A549 (cell line): ENCODE measurements at regions not wholly inside any gene's neighbourhood (a gene's known extent, or its start where the extent isn't known, plus 50 kb on each side); places are given as distances from the start of the nearest gene placed in this dataset.

Experiments used
- ATAC-seq, 2 experiments: fragments of 200-7000 bp in 1 of 2; fragments of >200 bp in 1 of 2; cut with Nextera tagmentation in 1 of 2; cut with Tn5 transposase in 1 of 2; 3 replicates each; pipeline versions ENCODE4 v1.8.0 to v1.9.1; 2018 to 2020; ENCODE audit warnings: mild to moderate bottlenecking in 1 of 2, moderate library complexity in 1 of 2
- CTCF ChIA-PET: fragments of 300-600 bp; sonication (Branson Sonifier 250); formaldehyde crosslinking; extraction: SDS; loops from one replicate; lab custom pipeline; 2021; ENCODE audit warnings: antibody characterized with exemption, inconsistent platforms; lab: Yijun Ruan, JAX
- POLR2A ChIA-PET: fragments of 350-600 bp; formaldehyde crosslinking; extraction: SDS; loops from one replicate; lab custom pipeline; 2021; ENCODE audit warnings: antibody characterized with exemption, inconsistent platforms; lab: Yijun Ruan, JAX
- DNase-seq, 2 experiments: peaks; one replicate each; pipeline versions ENCODE4 v3.0.0 to v3.0.0-alpha.2; 2011 to 2016; ENCODE audit warnings: low read depth in 1 of 2, low spot score in 1 of 2
- FAIRE-seq: peaks from 2 replicates; lab custom pipeline; 2011; peaks lifted over from hg19 to GRCh38; lab: Jason Lieb, UNC
- H3K27ac ChIP-seq, 2 experiments: fragments of >200 bp; sonication (Bioruptor Twin); formaldehyde crosslinking; 3 replicates each; pipeline ENCODE4 v1.5.1; 2016 to 2017
- H3K4me1 ChIP-seq: fragments of >200 bp; sonication (Bioruptor Twin); formaldehyde crosslinking; 3 replicates; pipeline ENCODE4 v1.6.1; 2016
- H3K4me2 ChIP-seq: fragments of >200 bp; sonication (Bioruptor Twin); formaldehyde crosslinking; 3 replicates; pipeline ENCODE4 v1.6.1; 2016
- H3K4me3 ChIP-seq: fragments of >200 bp; sonication (Bioruptor Twin); formaldehyde crosslinking; 3 replicates; pipeline ENCODE4 v1.5.1; 2016
- H3K9me3 ChIP-seq: fragments of >200 bp; sonication (Bioruptor Twin); formaldehyde crosslinking; 3 replicates; pipeline ENCODE4 v1.6.1; 2016
- CBX2 ChIP-seq: fragments of 200-600 bp; sonication (generic); IDR thresholded peaks from 2 replicates; pipeline ENCODE4 v1.6.1; 2016; ENCODE audit warnings: low read depth, mild to moderate bottlenecking, borderline replicate concordance
- CBX8 ChIP-seq: fragments of 200-600 bp; sonication (generic); IDR thresholded peaks from 2 replicates; pipeline ENCODE4 v1.6.1; 2016
- CEBPB ChIP-seq, 2 experiments: fragments of >200 bp in 1 of 2; sonication (Bioruptor Twin) in 1 of 2; formaldehyde crosslinking in 1 of 2; IDR thresholded peaks; 2 replicates each; pipeline ENCODE4 v1.6.1; 2012 to 2016
- CHD2 ChIP-seq: fragments of 150-350 bp; IDR thresholded peaks from 2 replicates; pipeline ENCODE4 v1.6.1; 2014; ENCODE audit warnings: low read length; ENCODE audit not compliant: partially characterized antibody
- ESRRA ChIP-seq: fragments of 150-350 bp; IDR thresholded peaks from 2 replicates; pipeline ENCODE4 v1.6.1; 2014; ENCODE audit warnings: mild to moderate bottlenecking, low read length, borderline replicate concordance
- HOXA7 ChIP-seq: fragments of 250-450 bp; sonication (Bioruptor Pico); IDR thresholded peaks from 2 replicates; pipeline ENCODE4 v1.5.0; 2020; ENCODE audit warnings: mild to moderate bottlenecking, moderate library complexity
- HOXB13 ChIP-seq: fragments of 250-450 bp; sonication (Bioruptor Pico); IDR thresholded peaks from 2 replicates; pipeline ENCODE4 v1.5.0; 2020; ENCODE audit warnings: low read depth, mild to moderate bottlenecking, moderate library complexity
- HOXB5 ChIP-seq: fragments of 250-450 bp; sonication (Bioruptor Pico); IDR thresholded peaks from 2 replicates; pipeline ENCODE4 v1.5.0; 2020; ENCODE audit warnings: mild to moderate bottlenecking, moderate library complexity
- JUN ChIP-seq, 2 experiments: fragments of >200 bp; sonication (Bioruptor Twin); formaldehyde crosslinking; IDR thresholded peaks; 2 replicates in 1 of 2; 3 replicates in 1 of 2; pipeline ENCODE4 v1.6.1; 2016 to 2017
- MAFK ChIP-seq: fragments of 450-650 bp; IDR thresholded peaks from 2 replicates; pipeline ENCODE4 v1.6.1; 2014; ENCODE audit not compliant: partially characterized antibody
- MAZ ChIP-seq: fragments of 150-350 bp; IDR thresholded peaks from 2 replicates; pipeline ENCODE4 v1.6.1; 2014; ENCODE audit warnings: antibody characterized with exemption, low read depth, low read length, borderline replicate concordance
- MYC ChIP-seq: IDR thresholded peaks from 2 replicates; pipeline ENCODE4 v1.6.1; 2012; ENCODE audit warnings: mild to moderate bottlenecking, inconsistent platforms, low read length, improper control_type of control experiment, borderline replicate concordance
- NR3C1 ChIP-seq: fragments of >200 bp; sonication (Bioruptor Twin); formaldehyde crosslinking; IDR thresholded peaks from 3 replicates; pipeline ENCODE4 v1.6.1; 2017
- POLR2A ChIP-seq: IDR thresholded peaks from 2 replicates; pipeline ENCODE4 v1.6.1; 2012; ENCODE audit warnings: mild to moderate bottlenecking, low read length
- RARB ChIP-seq: fragments of 250-450 bp; sonication (Bioruptor Pico); IDR thresholded peaks from 2 replicates; pipeline ENCODE4 v1.8.0; 2021; ENCODE audit warnings: mild to moderate bottlenecking, moderate library complexity
- RFX5 ChIP-seq: fragments of 450-650 bp; IDR thresholded peaks from 2 replicates; pipeline ENCODE4 v1.7.1; 2014; ENCODE audit warnings: antibody characterized with exemption, mild to moderate bottlenecking, moderate library complexity
- SMC3 ChIP-seq: fragments of >200 bp; sonication (Bioruptor Twin); formaldehyde crosslinking; IDR thresholded peaks from 3 replicates; pipeline ENCODE4 v1.6.1; 2018; ENCODE audit warnings: inconsistent platforms
- TFCP2L1 ChIP-seq: fragments of 250-450 bp; sonication (Bioruptor Pico); IDR thresholded peaks from 2 replicates; pipeline ENCODE4 v1.5.0; 2021; ENCODE audit warnings: mild to moderate bottlenecking
- TP53 ChIP-seq: fragments of 250-450 bp; sonication (Bioruptor Pico); IDR thresholded peaks from 2 replicates; pipeline ENCODE4 v1.5.0; 2021; ENCODE audit warnings: mild to moderate bottlenecking, moderate library complexity
- ZC3H11A ChIP-seq: fragments of 450-650 bp; IDR thresholded peaks from 2 replicates; pipeline ENCODE4 v1.6.1; 2014; ENCODE audit warnings: antibody characterized with exemption, mild to moderate bottlenecking
- ZNF302 ChIP-seq: fragments of 250-450 bp; sonication (Bioruptor Pico); IDR thresholded peaks from 2 replicates; pipeline ENCODE4 v1.9.0; 2021; ENCODE audit warnings: inconsistent platforms, mild to moderate bottlenecking, moderate library complexity
- ZSCAN20 ChIP-seq: fragments of 250-450 bp; sonication (Bioruptor Pico); IDR thresholded peaks from 2 replicates; pipeline ENCODE4 v1.8.0; 2022; ENCODE audit warnings: mild to moderate bottlenecking, moderate library complexity
- WGBS: methylation state at CpG from one replicate; pipeline ENCODE4 v1.1.6; 2017; ENCODE audit errors: missing lambda C conversion rate; 5-methylcytosine and 5-hydroxymethylcytosine counted together
- TF ChIP-seq, protein P1 (sequence below): fragments of >200 bp; sonication (Bioruptor Twin); formaldehyde crosslinking; IDR thresholded peaks from 2 replicates; pipeline ENCODE4 v1.6.1; 2016
- TF ChIP-seq, protein P2 (sequence below): fragments of 250-450 bp; sonication (Bioruptor Pico); IDR thresholded peaks from 2 replicates; pipeline ENCODE4 v1.5.0; 2020; ENCODE audit warnings: low read depth, mild to moderate bottlenecking, moderate library complexity
- TF ChIP-seq, protein P3 (sequence below): fragments of 150-350 bp; IDR thresholded peaks from 2 replicates; pipeline ENCODE4 v1.6.1; 2014; ENCODE audit warnings: low read depth, mild to moderate bottlenecking, low read length
- TF ChIP-seq, protein P4 (sequence below): fragments of >200 bp; sonication (Bioruptor Twin); formaldehyde crosslinking; IDR thresholded peaks from 3 replicates; pipeline ENCODE4 v1.5.1; 2016
- TF ChIP-seq, protein P5 (sequence below): fragments of 200-600 bp; sonication (generic); IDR thresholded peaks from 2 replicates; pipeline ENCODE4 v1.6.1; 2016; ENCODE audit warnings: antibody characterized with exemption, mild to moderate bottlenecking, moderate library complexity
- TF ChIP-seq, protein P6 (sequence below): IDR thresholded peaks from 2 replicates; pipeline ENCODE4 v1.6.1; 2012; ENCODE audit warnings: low read depth, borderline replicate concordance

DNA sequence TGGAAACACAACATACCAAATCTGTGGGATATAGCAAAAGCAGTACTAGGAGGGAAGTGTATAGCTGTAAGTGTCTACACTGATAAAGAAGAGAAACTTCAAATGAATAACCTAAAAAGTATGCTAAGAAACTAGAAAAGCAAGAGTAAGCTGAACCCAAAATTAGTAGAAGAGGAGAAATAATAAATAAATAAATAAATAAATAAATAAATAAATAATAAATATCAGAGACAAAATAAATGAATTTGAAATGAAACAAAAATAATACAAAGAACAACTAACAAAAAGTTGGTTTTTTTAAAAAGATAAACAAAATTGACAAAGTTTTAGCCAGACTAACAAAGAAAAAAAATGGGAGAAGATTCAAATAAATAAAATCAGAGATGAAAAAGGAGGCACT is 72.7 kb upstream of the TSPAN8 start:
- ChIA-PET CTCF (no interaction called here), POLR2A (no interaction called here)
- DNase-seq (no peak), ATAC-seq (no peak), FAIRE-seq (no peak)
- TF ChIP-seq POLR2A = no peak
- no peak for TF ChIP-seq ZNF302 (CRISPR knock-in tag)
- no peak for TF ChIP-seq MAZ
- TF ChIP-seq, protein P1, sequence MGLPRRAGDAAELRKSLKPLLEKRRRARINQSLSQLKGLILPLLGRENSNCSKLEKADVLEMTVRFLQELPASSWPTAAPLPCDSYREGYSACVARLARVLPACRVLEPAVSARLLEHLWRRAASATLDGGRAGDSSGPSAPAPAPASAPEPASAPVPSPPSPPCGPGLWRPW = no peak
- no peak for TF ChIP-seq ZSCAN20 (CRISPR knock-in tag)
- TF ChIP-seq TFCP2L1 (CRISPR knock-in tag) = no peak
- no peak for TF ChIP-seq CEBPB (IDR thresholded peaks at IDR 0.05)
- TF ChIP-seq MYC = no peak
- TF ChIP-seq ZC3H11A = no peak
- no peak for TF ChIP-seq JUN (IDR thresholded peaks at IDR 0.05)
- TF ChIP-seq ESRRA = no peak
- TF ChIP-seq NR3C1 = no peak
- TF ChIP-seq TP53 (CRISPR knock-in tag) = no peak
- TF ChIP-seq, protein P2, sequence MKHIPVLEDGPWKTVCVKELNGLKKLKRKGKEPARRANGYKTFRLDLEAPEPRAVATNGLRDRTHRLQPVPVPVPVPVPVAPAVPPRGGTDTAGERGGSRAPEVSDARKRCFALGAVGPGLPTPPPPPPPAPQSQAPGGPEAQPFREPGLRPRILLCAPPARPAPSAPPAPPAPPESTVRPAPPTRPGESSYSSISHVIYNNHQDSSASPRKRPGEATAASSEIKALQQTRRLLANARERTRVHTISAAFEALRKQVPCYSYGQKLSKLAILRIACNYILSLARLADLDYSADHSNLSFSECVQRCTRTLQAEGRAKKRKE (CRISPR knock-in tag) = no peak
- H3K4me1 ChIP-seq = no peaks in the 10 kb centered on the region
- H3K27ac ChIP-seq = no peak overlapping the region
- no peak overlapping the region for H3K4me3 ChIP-seq
- H3K9me3 ChIP-seq = no peaks in the 10 kb centered on the region
- H3K4me2 ChIP-seq = no peak overlapping the region

DNA sequence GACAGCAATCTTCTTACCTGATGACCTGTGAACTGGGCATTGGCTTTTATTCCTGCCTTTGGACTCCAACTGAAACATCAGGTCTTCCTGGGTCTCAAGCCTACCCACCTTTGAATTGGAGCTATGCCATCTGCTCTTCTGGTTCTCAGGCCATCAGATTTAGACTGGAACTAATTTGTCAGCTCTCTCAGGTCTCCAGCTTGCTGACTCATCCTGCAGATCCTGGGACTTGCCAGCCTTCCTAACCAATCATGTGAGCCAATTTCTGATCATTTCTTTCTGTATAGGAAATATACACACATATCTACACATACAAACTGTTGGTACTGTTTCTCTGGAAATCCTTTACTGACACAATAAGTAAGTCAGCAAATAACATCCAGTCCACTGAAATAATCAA is 65.3 kb upstream of the TSPAN8 start:
- no peaks in the 10 kb centered on the region for H3K9me3 ChIP-seq
- no peak overlapping the region for H3K4me3 ChIP-seq
- no peak overlapping the region for H3K27ac ChIP-seq
- POLR2A ChIA-PET = no interaction called here
- no peaks in the 10 kb centered on the region for H3K4me1 ChIP-seq
- CTCF ChIA-PET = interaction anchor here (0.9 kb wide), 1 partner anchor 169 kb away, joined by 6 read pairs; no protein-coding TSS in a partner anchor
- TF ChIP-seq HOXA7 (no peak), CEBPB (IDR thresholded peaks at IDR 0.05) (no peak), MAFK (no peak), ZC3H11A (no peak), CBX2 (no peak), SMC3 (no peak)
- TF ChIP-seq, protein P3, sequence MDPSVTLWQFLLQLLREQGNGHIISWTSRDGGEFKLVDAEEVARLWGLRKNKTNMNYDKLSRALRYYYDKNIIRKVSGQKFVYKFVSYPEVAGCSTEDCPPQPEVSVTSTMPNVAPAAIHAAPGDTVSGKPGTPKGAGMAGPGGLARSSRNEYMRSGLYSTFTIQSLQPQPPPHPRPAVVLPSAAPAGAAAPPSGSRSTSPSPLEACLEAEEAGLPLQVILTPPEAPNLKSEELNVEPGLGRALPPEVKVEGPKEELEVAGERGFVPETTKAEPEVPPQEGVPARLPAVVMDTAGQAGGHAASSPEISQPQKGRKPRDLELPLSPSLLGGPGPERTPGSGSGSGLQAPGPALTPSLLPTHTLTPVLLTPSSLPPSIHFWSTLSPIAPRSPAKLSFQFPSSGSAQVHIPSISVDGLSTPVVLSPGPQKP = no peak
- no peak for ATAC-seq
- no peak overlapping the region for H3K4me2 ChIP-seq
- DNase-seq = no peak
- FAIRE-seq = no peak

DNA sequence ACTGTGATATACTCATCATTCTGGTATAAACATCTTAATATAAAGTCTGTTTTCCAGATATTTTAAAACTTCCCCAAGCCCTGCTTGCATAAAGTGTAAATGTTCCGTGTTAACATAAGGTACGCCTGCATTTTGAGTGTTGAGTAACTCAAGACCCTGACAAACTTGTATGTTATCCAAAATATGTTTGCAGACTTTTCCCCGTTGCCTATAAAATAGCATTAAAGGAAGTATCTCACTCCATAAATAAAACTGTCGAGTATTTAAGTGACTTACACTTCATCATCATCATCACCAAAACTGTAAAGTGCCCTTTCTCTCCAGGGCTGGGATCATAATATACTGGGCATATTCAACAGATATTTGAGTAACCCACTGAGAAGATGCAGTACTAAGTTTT is 64.6 kb upstream of the TSPAN8 start:
- FAIRE-seq (no peak), ATAC-seq (no peak), DNase-seq (no peak)
- 27% methylated on average over 4 of the region's 4 CpGs for WGBS
- Histone ChIP-seq H3K4me2 (no peak overlapping the region), H3K4me3 (no peak overlapping the region), H3K4me1 (no peaks in the 10 kb centered on the region), H3K9me3 (no peaks in the 10 kb centered on the region), H3K27ac (no peak overlapping the region)
- ChIA-PET CTCF (interaction anchor here (0.9 kb wide), 1 partner anchor 170 kb away, joined by 6 read pairs; no protein-coding TSS in a partner anchor), POLR2A (no interaction called here)
- no peak for TF ChIP-seq CBX8
- TF ChIP-seq HOXB13 = no peak
- no peak for TF ChIP-seq NR3C1
- no peak for TF ChIP-seq CBX2
- no peak for TF ChIP-seq SMC3
- no peak for TF ChIP-seq HOXB5 (CRISPR knock-in tag)
- no peak for TF ChIP-seq ZNF302 (CRISPR knock-in tag)
- no peak for TF ChIP-seq RFX5
- TF ChIP-seq, protein P4, sequence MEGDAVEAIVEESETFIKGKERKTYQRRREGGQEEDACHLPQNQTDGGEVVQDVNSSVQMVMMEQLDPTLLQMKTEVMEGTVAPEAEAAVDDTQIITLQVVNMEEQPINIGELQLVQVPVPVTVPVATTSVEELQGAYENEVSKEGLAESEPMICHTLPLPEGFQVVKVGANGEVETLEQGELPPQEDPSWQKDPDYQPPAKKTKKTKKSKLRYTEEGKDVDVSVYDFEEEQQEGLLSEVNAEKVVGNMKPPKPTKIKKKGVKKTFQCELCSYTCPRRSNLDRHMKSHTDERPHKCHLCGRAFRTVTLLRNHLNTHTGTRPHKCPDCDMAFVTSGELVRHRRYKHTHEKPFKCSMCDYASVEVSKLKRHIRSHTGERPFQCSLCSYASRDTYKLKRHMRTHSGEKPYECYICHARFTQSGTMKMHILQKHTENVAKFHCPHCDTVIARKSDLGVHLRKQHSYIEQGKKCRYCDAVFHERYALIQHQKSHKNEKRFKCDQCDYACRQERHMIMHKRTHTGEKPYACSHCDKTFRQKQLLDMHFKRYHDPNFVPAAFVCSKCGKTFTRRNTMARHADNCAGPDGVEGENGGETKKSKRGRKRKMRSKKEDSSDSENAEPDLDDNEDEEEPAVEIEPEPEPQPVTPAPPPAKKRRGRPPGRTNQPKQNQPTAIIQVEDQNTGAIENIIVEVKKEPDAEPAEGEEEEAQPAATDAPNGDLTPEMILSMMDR = no peak
- TF ChIP-seq RARB (CRISPR knock-in tag) = no peak
- TF ChIP-seq, protein P5, sequence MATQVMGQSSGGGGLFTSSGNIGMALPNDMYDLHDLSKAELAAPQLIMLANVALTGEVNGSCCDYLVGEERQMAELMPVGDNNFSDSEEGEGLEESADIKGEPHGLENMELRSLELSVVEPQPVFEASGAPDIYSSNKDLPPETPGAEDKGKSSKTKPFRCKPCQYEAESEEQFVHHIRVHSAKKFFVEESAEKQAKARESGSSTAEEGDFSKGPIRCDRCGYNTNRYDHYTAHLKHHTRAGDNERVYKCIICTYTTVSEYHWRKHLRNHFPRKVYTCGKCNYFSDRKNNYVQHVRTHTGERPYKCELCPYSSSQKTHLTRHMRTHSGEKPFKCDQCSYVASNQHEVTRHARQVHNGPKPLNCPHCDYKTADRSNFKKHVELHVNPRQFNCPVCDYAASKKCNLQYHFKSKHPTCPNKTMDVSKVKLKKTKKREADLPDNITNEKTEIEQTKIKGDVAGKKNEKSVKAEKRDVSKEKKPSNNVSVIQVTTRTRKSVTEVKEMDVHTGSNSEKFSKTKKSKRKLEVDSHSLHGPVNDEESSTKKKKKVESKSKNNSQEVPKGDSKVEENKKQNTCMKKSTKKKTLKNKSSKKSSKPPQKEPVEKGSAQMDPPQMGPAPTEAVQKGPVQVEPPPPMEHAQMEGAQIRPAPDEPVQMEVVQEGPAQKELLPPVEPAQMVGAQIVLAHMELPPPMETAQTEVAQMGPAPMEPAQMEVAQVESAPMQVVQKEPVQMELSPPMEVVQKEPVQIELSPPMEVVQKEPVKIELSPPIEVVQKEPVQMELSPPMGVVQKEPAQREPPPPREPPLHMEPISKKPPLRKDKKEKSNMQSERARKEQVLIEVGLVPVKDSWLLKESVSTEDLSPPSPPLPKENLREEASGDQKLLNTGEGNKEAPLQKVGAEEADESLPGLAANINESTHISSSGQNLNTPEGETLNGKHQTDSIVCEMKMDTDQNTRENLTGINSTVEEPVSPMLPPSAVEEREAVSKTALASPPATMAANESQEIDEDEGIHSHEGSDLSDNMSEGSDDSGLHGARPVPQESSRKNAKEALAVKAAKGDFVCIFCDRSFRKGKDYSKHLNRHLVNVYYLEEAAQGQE = no peak
- no peak for TF ChIP-seq CHD2
- no peak for TF ChIP-seq TP53 (CRISPR knock-in tag)
- TF ChIP-seq, protein P6, sequence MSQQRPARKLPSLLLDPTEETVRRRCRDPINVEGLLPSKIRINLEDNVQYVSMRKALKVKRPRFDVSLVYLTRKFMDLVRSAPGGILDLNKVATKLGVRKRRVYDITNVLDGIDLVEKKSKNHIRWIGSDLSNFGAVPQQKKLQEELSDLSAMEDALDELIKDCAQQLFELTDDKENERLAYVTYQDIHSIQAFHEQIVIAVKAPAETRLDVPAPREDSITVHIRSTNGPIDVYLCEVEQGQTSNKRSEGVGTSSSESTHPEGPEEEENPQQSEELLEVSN = no peak
